ENCODE measurements at regions not wholly inside any gene's neighbourhood (a gene's known extent, or its start where the extent isn't known, plus 50 kb on each side); places are given as distances from the start of the nearest gene placed in this dataset.

- Histone ChIP-seq H3K4me3 (ENCODE audit: insufficient read depth in 1 of 2, low read depth in 1 of 2, low read length in 2 of 2) (no peak overlapping the region), H3K4ac (ENCODE audit: low read depth in 1 of 2, low read length in 2 of 2) (no peak overlapping the region), H3K14ac (ENCODE audit: low read length in 2 of 2) (no peak overlapping the region), H3K9ac (ENCODE audit: low read length) (no peak overlapping the region), H2AFZ (ENCODE audit: low read depth, low read length) (no peak overlapping the region), H2BK120ac (ENCODE audit: low read depth, low read length) (no peak overlapping the region), H3K27ac (ENCODE audit: low read length, poor library complexity, severe bottlenecking) (no peak overlapping the region), H3K36me3 (ENCODE audit: control insufficient read depth in 1 of 2, insufficient read depth in 2 of 2, low read depth in 1 of 2, low read length in 2 of 2) (no peaks in the 10 kb centered on the region), H3K79me1 (replicated peaks; ENCODE audit: low read length, poor library complexity, severe bottlenecking) (no peaks in the 10 kb centered on the region), H3K9me3 (ENCODE audit: control insufficient read depth, low read length) (no peaks in the 10 kb centered on the region), H3K23ac (ENCODE audit: low read length in 2 of 2) (no peak overlapping the region), H2BK15ac (ENCODE audit: low read depth, poor library complexity, severe bottlenecking) (no peak overlapping the region), H2AK5ac (ENCODE audit: low read length, severe bottlenecking) (no peak overlapping the region), H3K4me1 (ENCODE audit: control insufficient read depth, insufficient read depth, low read depth, low read length) (peaks cover 2% of the 10 kb centered on the region), H4K91ac (ENCODE audit: low read length) (no peak overlapping the region), H3K18ac (ENCODE audit: low read depth in 1 of 2, low read length in 2 of 2) (no peak overlapping the region), H4K8ac (ENCODE audit: low read length) (no peak overlapping the region), H3K4me2 (ENCODE audit: low read length, poor library complexity, severe bottlenecking) (peak overlapping the region; percentile 42), H2BK12ac (ENCODE audit: low read length in 2 of 2) (no peak overlapping the region), H3K27me3 (ENCODE audit: control insufficient read depth in 1 of 2, insufficient read depth in 1 of 2, low read length in 2 of 2) (peaks cover 0 to 9% of the 10 kb centered on the region in 2 experiments), H2BK5ac (ENCODE audit: low read depth, low read length, poor library complexity, severe bottlenecking) (no peak overlapping the region)
- WGBS: 65% methylated on average over 3 of the region's 3 CpGs
- DNase-seq: no peak
These were observed 302.1 kb upstream of the STT3B start for GRCh38 chr3:31230425-31231223.

DNA sequence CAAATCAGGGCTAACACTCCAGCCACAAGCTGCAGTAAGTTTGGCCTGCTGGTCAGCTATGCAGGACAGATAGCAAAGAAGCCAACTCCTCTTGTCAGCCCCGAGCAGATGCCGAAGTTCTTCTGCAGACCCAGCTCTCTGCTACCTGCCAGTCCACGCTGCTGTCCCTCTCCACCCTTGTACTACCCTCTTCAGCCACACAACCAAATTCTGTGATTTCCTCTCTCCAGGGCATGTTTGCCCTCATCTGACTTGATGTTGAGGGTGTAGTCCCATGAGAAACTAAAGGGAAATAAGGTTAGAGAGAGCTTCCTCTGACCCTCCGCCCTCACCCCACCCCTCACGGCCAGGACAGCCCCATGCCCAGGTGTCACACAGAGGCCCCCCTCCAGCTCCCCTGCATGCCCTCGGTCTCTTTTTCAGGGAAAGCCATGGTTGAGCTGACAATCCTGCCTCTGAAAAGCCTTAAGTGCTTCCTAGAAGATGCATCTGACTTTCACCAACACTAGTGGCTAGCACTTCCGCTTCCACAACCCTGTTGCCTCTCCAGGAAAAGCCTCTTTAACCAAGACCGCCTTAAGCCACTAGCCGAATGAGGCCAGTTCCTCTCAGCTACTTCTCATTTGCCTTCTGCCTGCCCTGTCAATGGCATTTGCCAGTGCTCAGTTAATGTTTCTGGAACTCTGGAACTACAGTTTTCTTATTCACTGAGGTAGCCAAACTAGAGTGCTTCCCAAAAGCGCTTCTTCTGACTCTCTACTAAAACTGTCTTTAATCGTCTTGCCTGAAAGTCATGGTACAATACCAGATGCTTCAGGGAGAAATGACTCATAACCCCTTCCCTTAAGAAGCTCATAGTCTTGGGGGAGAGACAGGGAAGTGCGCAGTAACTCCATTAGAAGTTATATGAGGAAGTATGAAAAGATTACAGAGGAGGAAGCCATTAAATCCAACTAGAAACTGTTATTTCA is 300.4 kb upstream of the STT3B start:
- Histone ChIP-seq H3K18ac (ENCODE audit: low read depth in 1 of 2, low read length in 2 of 2) (no peak overlapping the region), H3K36me3 (ENCODE audit: control insufficient read depth in 1 of 2, insufficient read depth in 2 of 2, low read depth in 1 of 2, low read length in 2 of 2) (no peaks in the 10 kb centered on the region), H3K9me3 (ENCODE audit: control insufficient read depth, low read length) (no peaks in the 10 kb centered on the region), H3K4me2 (ENCODE audit: low read length, poor library complexity, severe bottlenecking) (no peak overlapping the region), H3K9ac (ENCODE audit: low read length) (no peak overlapping the region), H2AFZ (ENCODE audit: low read depth, low read length) (no peak overlapping the region), H2BK5ac (ENCODE audit: low read depth, low read length, poor library complexity, severe bottlenecking) (no peak overlapping the region), H2BK120ac (ENCODE audit: low read depth, low read length) (no peak overlapping the region), H3K27me3 (ENCODE audit: control insufficient read depth in 1 of 2, insufficient read depth in 1 of 2, low read length in 2 of 2) (peaks cover 0 to 15% of the 10 kb centered on the region in 2 experiments), H4K91ac (ENCODE audit: low read length) (no peak overlapping the region), H2BK12ac (ENCODE audit: low read length in 2 of 2) (no peak overlapping the region), H3K4ac (ENCODE audit: low read depth in 1 of 2, low read length in 2 of 2) (no peak overlapping the region), H3K4me3 (ENCODE audit: insufficient read depth in 1 of 2, low read depth in 1 of 2, low read length in 2 of 2) (no peak overlapping the region), H3K27ac (ENCODE audit: low read length, poor library complexity, severe bottlenecking) (no peak overlapping the region), H3K14ac (ENCODE audit: low read length in 2 of 2) (peak overlapping the region in 1 of 2 experiments; percentile 66), H3K4me1 (ENCODE audit: control insufficient read depth, insufficient read depth, low read depth, low read length) (peaks cover 2% of the 10 kb centered on the region), H4K8ac (ENCODE audit: low read length) (peak overlapping the region; percentile 23), H3K79me1 (replicated peaks; ENCODE audit: low read length, poor library complexity, severe bottlenecking) (no peaks in the 10 kb centered on the region), H3K23ac (ENCODE audit: low read length in 2 of 2) (no peak overlapping the region), H2AK5ac (ENCODE audit: low read length, severe bottlenecking) (no peak overlapping the region), H2BK15ac (ENCODE audit: low read depth, poor library complexity, severe bottlenecking) (no peak overlapping the region)
- WGBS: 86% methylated on average over 10 of the region's 12 CpGs
- no peak for DNase-seq

DNA sequence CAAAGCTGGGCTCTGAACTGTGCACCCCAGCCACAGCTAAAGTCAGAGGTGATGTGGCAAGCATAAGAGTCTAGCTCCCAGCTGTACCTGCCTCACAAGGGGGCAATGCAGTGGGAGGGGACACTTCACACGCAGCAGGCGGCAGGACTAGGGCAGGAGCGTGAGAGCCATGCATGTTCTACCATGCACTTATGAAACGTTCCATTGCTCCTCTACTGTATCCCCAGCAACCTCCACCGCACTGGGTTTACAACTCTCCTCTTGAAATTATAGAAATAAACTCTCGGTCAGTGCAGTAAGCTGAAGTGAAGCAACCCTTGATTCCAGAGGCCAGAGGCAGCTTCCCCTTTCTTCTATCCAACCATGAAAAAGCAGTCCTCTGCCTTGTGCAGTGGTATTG is 298.6 kb upstream of the STT3B start:
- Histone ChIP-seq H3K27ac (ENCODE audit: low read length, poor library complexity, severe bottlenecking) (no peak overlapping the region), H3K9ac (ENCODE audit: low read length) (no peak overlapping the region), H3K27me3 (ENCODE audit: control insufficient read depth in 1 of 2, insufficient read depth in 1 of 2, low read length in 2 of 2) (peaks cover 0 to 15% of the 10 kb centered on the region in 2 experiments), H3K4me1 (ENCODE audit: control insufficient read depth, insufficient read depth, low read depth, low read length) (peaks cover 2% of the 10 kb centered on the region), H4K8ac (ENCODE audit: low read length) (no peak overlapping the region), H3K23ac (ENCODE audit: low read length in 2 of 2) (no peak overlapping the region), H3K18ac (ENCODE audit: low read depth in 1 of 2, low read length in 2 of 2) (no peak overlapping the region), H3K4me3 (ENCODE audit: insufficient read depth in 1 of 2, low read depth in 1 of 2, low read length in 2 of 2) (no peak overlapping the region), H2BK120ac (ENCODE audit: low read depth, low read length) (no peak overlapping the region), H3K4ac (ENCODE audit: low read depth in 1 of 2, low read length in 2 of 2) (no peak overlapping the region), H2BK12ac (ENCODE audit: low read length in 2 of 2) (no peak overlapping the region), H3K79me1 (replicated peaks; ENCODE audit: low read length, poor library complexity, severe bottlenecking) (no peaks in the 10 kb centered on the region), H4K91ac (ENCODE audit: low read length) (no peak overlapping the region), H2BK5ac (ENCODE audit: low read depth, low read length, poor library complexity, severe bottlenecking) (no peak overlapping the region), H3K36me3 (ENCODE audit: control insufficient read depth in 1 of 2, insufficient read depth in 2 of 2, low read depth in 1 of 2, low read length in 2 of 2) (no peaks in the 10 kb centered on the region), H3K14ac (ENCODE audit: low read length in 2 of 2) (no peak overlapping the region), H2AK5ac (ENCODE audit: low read length, severe bottlenecking) (no peak overlapping the region), H3K4me2 (ENCODE audit: low read length, poor library complexity, severe bottlenecking) (no peak overlapping the region), H2BK15ac (ENCODE audit: low read depth, poor library complexity, severe bottlenecking) (no peak overlapping the region), H3K9me3 (ENCODE audit: control insufficient read depth, low read length) (no peaks in the 10 kb centered on the region), H2AFZ (ENCODE audit: low read depth, low read length) (no peak overlapping the region)
- 81% methylated on average over 6 of the region's 6 CpGs for WGBS
- no peak for DNase-seq
